Stimulated activated CD8-positive, alpha-beta memory T cell treated with anti-CD3 and anti-CD28 coated beads, Interleukin-12 subunit alpha, Interleukin-12 subunit beta, amount 100 ng/mL, for 24 hours (primary cell): ENCODE measurements at regions not wholly inside any gene's neighbourhood (a gene's known extent, or its start where the extent isn't known, plus 50 kb on each side); places are given as distances from the start of the nearest gene placed in this dataset.
"Not testable (repeated sequence)": the region's sequence is repeated elsewhere in the genome, so short reads cannot be mapped to it uniquely, and the experiment has no call there.

ENCODE experiments used
- DNase-seq: peaks from one replicate; pipeline ENCODE4 v3.0.0-alpha.2; 2020; ENCODE audit errors: extremely low read depth

GRCh38 chr7:131131746-131132431 lies 195.8 kb upstream of the MKLN1 start:
- DNase-seq: no peak

- no peak for DNase-seq
Observed at GRCh38 chr7:131139462-131139861, 188.2 kb upstream of the MKLN1 start.

- DNase-seq: no peak
Observed at GRCh38 chr7:131141443-131141967, 186.2 kb upstream of the MKLN1 start.

GRCh38 chr7:131143869-131144268 lies 183.8 kb upstream of the MKLN1 start:
- DNase-seq: no peak

- DNase-seq: no peak
Observed at GRCh38 chr7:131145026-131145425, 182.7 kb upstream of the MKLN1 start.

GRCh38 chr7:131145770-131146169 lies 181.9 kb upstream of the MKLN1 start:
- no peak for DNase-seq

GRCh38 chr7:131147604-131148003 lies 180.1 kb upstream of the MKLN1 start:
- DNase-seq: no peak

GRCh38 chr7:131148258-131148657 lies 179.4 kb upstream of the MKLN1 start:
- DNase-seq: no peak

- no peak for DNase-seq
Observed at GRCh38 chr7:131148708-131149428, 178.8 kb upstream of the MKLN1 start.

GRCh38 chr7:131149429-131149773 lies 178.3 kb upstream of the MKLN1 start:
- no peak for DNase-seq

GRCh38 chr7:131149840-131150239 lies 177.8 kb upstream of the MKLN1 start:
- no peak for DNase-seq

GRCh38 chr7:131151034-131151433 lies 176.6 kb upstream of the MKLN1 start:
- no peak for DNase-seq

- no peak for DNase-seq
Observed at GRCh38 chr7:131152766-131153165, 174.9 kb upstream of the MKLN1 start.

GRCh38 chr7:131154380-131154779 lies 173.3 kb upstream of the MKLN1 start:
- no peak for DNase-seq

- DNase-seq: no peak
Observed at GRCh38 chr7:131157530-131158243, 170.0 kb upstream of the MKLN1 start.

GRCh38 chr7:131158244-131158636 lies 169.4 kb upstream of the MKLN1 start:
- DNase-seq: not testable (repeated sequence)

GRCh38 chr7:131159961-131160361 lies 167.7 kb upstream of the MKLN1 start:
- DNase-seq: no peak

GRCh38 chr7:131161103-131161502 lies 166.6 kb upstream of the MKLN1 start:
- no peak for DNase-seq

- no peak for DNase-seq
Observed at GRCh38 chr7:131164025-131164925, 163.4 kb upstream of the MKLN1 start.

GRCh38 chr7:131166066-131166465 lies 161.6 kb upstream of the MKLN1 start:
- DNase-seq: no peak

- DNase-seq: no peak
Observed at GRCh38 chr7:131170440-131171271, 157.0 kb upstream of the MKLN1 start.
